ENCODE measurements at regions not wholly inside any gene's neighbourhood (a gene's known extent, or its start where the extent isn't known, plus 50 kb on each side); places are given as distances from the start of the nearest gene placed in this dataset.

DNA sequence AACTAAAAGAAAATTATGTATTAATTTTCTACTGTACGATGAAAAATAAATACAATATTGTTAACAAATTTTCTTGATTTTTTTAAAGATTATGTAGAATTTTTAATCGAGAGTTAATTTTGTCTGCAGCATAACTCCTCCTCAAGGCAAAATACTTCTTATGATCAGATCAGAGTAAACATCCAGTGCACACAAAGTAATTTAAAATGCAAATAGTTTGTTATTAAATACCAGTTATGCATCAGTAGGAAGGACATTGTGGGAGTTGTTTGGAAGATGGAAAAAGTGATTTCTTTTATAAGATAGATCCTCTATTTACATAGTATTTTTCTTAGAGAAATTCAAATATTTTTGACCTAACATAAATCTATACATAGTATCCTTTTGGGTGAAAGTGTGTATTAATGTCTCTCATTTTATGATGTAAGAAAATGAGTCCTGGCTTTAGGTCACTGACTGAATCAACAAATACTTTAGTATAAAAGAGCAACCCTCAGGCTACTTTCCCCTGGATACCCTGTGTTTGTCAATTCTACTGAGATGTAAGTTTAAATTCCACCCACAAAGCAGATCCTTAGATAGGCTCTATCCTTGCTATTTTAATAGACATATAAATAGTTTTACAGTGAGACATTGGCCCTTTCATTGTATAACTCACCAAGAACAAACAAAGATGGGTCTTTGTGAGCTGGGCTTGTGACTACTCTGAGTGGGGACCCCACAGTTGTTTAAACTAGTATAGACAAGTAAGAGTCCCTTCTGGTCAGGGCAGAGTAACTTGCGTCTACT is 1133.7 kb downstream of the GATA3 start:
- no peak overlapping the region for H3K4me3 ChIP-seq (ENCODE audit: low read depth, low read length)
- TF ChIP-seq, protein P1, sequence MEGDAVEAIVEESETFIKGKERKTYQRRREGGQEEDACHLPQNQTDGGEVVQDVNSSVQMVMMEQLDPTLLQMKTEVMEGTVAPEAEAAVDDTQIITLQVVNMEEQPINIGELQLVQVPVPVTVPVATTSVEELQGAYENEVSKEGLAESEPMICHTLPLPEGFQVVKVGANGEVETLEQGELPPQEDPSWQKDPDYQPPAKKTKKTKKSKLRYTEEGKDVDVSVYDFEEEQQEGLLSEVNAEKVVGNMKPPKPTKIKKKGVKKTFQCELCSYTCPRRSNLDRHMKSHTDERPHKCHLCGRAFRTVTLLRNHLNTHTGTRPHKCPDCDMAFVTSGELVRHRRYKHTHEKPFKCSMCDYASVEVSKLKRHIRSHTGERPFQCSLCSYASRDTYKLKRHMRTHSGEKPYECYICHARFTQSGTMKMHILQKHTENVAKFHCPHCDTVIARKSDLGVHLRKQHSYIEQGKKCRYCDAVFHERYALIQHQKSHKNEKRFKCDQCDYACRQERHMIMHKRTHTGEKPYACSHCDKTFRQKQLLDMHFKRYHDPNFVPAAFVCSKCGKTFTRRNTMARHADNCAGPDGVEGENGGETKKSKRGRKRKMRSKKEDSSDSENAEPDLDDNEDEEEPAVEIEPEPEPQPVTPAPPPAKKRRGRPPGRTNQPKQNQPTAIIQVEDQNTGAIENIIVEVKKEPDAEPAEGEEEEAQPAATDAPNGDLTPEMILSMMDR (IDR thresholded peaks at IDR 0.05; ENCODE audit: low read depth, low read length, missing control alignments) = no peak
- no peak for DNase-seq (ENCODE audit: low read depth)

DNA sequence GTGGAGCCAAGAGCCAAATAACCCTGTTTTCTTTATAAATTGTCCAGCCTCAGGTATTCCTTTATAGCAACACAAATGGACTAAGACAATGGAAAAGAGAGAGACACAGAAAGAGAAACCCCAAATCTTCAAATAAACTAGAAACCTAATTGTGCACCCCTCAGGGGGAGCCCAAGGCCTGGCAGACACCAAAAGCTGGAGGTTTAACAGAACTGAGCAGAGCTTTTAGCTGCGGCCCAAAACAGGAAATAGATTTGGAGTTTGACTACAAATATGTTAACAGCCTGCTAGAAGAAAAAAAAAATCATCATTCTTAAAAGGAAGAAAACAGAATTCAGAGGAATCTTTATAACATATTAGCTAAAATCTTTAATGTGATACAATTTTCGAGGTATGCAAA is 1135.0 kb downstream of the GATA3 start:
- H3K4me3 ChIP-seq (ENCODE audit: low read depth, low read length) = no peak overlapping the region
- DNase-seq (ENCODE audit: low read depth) = no peak
- TF ChIP-seq, protein P1 (IDR thresholded peaks at IDR 0.05; ENCODE audit: low read depth, low read length, missing control alignments) = no peak

DNA sequence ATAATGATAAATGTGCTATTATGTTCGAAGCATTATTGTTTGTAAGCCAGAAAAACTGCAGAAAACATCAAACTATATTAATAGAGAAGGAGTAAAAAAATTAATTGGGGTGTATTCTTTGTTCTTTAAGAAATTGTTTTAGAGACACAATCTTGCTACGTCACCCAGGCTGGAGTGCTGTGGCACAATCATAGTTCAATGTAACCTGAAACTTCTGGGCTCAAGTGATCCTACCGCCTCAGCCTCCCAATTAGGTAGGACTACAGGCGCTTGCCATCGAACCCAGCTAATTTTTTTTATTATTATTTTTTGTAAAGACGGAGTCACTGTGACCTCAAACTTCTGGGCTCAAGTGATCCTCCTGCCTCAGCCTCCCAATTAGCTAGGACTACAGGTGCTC is 1138.6 kb downstream of the GATA3 start:
- DNase-seq (ENCODE audit: low read depth) = no peak
- TF ChIP-seq, protein P1 (IDR thresholded peaks at IDR 0.05; ENCODE audit: low read depth, low read length, missing control alignments) = no peak
- H3K4me3 ChIP-seq (ENCODE audit: low read depth, low read length) = no peak overlapping the region

DNA sequence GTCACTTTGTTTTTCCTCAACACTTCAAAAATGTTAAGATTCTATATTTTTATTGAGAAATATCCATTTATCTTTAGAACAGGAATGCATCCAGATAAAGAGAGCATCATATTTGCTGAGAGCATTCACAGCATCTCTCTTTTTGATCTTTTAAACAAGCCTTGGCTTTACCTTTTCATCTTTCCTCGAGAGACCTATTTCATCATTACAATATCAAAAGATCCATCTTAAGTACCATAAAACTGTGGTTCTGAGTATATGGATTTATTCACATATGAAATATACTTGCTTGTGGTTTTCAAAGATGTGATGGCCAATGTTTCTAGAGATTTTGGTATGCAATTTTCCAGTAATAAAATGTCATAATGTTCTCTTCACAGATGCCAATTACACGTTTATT is 1140.9 kb downstream of the GATA3 start:
- DNase-seq (ENCODE audit: low read depth) = no peak
- H3K4me3 ChIP-seq (ENCODE audit: low read depth, low read length) = no peak overlapping the region
- TF ChIP-seq, protein P1 (IDR thresholded peaks at IDR 0.05; ENCODE audit: low read depth, low read length, missing control alignments) = no peak

DNA sequence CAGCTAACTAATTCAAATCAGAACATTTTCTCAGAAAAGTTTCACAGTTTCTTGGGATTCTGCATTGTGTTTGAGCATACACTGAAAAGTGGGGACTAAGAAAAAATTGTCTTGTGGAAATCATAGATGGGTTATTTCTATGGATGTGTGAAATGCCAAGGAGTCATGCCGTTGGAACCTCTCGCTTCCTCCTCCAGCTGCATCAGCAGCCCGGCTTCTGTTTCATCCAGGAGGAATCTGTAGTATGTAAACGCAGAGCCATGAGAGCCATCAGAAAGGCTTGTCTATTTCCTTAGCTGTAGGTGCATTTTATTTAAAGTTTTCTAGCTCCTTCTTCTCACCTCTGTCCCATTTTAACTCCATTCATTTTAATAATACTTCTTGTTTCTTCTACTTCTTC is 1144.1 kb downstream of the GATA3 start:
- DNase-seq (ENCODE audit: low read depth) = no peak
- TF ChIP-seq, protein P1 (IDR thresholded peaks at IDR 0.05; ENCODE audit: low read depth, low read length, missing control alignments) = no peak
- H3K4me3 ChIP-seq (ENCODE audit: low read depth, low read length) = no peak overlapping the region

DNA sequence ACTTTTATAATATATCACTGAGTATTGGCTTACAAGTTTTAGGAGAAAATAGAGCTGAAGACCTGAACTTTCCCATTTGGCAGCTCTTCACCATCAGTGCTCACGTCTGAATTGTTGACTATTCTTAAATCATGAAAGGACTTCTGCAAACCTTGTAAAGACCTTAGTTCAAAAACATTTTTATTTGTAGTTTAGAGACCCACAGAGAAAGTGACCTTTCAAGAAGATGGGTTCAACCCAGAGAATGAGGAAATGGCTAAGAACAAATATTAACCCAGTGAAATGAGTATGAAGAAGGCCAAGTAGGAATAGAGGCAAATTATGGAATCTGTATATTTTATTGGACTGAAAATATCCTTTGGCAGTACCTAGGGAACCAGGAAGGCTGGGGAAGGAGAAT is 1151.1 kb downstream of the GATA3 start:
- TF ChIP-seq, protein P1 (IDR thresholded peaks at IDR 0.05; ENCODE audit: low read depth, low read length, missing control alignments) = no peak
- H3K4me3 ChIP-seq (ENCODE audit: low read depth, low read length) = no peak overlapping the region
- DNase-seq (ENCODE audit: low read depth) = no peak
